ENCODE measurements at regions not wholly inside any gene's neighbourhood (a gene's known extent, or its start where the extent isn't known, plus 50 kb on each side); places are given as distances from the start of the nearest gene placed in this dataset.

- TF ChIP-seq POLR2A (IDR thresholded peaks at IDR 0.05) (no peak), CTCF (IDR thresholded peaks at IDR 0.05) (no peak)
Measured at GRCh38 chr3:35198857-35199256, 440.5 kb upstream of the ARPP21 start.

Measured in Peyer's patch (tissue), 4 donors.